Astrocyte (in vitro differentiated cells and primary cell): ENCODE measurements at regions not wholly inside any gene's neighbourhood (a gene's known extent, or its start where the extent isn't known, plus 50 kb on each side); places are given as distances from the start of the nearest gene placed in this dataset.

Source experiments
- EZH2 ChIP-seq: IDR thresholded peaks from 2 replicates; pipeline ENCODE4 v1.6.1; 2012; ENCODE audit warnings: mild to moderate bottlenecking, low read length, inconsistent platforms; ENCODE audit not compliant: insufficient read depth
- TF ChIP-seq, protein P1 (sequence below): IDR thresholded peaks from 2 replicates; pipeline ENCODE4 v1.5.1; 2011; ENCODE audit warnings: low read depth, mild to moderate bottlenecking, inconsistent platforms, low read length, moderate library complexity; ENCODE audit not compliant: insufficient read depth

DNA sequence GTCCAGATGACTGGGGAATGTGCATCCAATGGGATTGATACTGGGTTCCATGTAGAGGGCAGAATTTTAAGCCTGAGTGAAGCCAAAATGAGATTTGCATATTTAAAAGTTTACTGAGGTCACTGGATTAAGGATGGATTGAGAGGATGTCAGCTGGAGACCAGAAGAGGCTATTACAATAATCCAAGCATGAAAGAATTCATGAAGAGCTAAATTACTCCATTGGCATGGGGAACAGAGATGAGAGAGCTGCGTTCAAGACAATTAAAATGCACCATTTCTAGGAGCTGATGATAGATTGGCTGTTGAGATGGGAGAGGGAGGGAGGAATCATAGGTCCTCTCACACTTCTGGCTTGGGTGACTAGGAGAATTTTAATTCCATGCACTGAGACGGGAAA lies 158.5 kb downstream of the JCAD start:
- TF ChIP-seq EZH2 = no peak
- TF ChIP-seq, protein P1, sequence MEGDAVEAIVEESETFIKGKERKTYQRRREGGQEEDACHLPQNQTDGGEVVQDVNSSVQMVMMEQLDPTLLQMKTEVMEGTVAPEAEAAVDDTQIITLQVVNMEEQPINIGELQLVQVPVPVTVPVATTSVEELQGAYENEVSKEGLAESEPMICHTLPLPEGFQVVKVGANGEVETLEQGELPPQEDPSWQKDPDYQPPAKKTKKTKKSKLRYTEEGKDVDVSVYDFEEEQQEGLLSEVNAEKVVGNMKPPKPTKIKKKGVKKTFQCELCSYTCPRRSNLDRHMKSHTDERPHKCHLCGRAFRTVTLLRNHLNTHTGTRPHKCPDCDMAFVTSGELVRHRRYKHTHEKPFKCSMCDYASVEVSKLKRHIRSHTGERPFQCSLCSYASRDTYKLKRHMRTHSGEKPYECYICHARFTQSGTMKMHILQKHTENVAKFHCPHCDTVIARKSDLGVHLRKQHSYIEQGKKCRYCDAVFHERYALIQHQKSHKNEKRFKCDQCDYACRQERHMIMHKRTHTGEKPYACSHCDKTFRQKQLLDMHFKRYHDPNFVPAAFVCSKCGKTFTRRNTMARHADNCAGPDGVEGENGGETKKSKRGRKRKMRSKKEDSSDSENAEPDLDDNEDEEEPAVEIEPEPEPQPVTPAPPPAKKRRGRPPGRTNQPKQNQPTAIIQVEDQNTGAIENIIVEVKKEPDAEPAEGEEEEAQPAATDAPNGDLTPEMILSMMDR = no peak
